ENCODE measurements at regions not wholly inside any gene's neighbourhood (a gene's known extent, or its start where the extent isn't known, plus 50 kb on each side); places are given as distances from the start of the nearest gene placed in this dataset.
"Not testable (repeated sequence)": the region's sequence is repeated elsewhere in the genome, so short reads cannot be mapped to it uniquely, and the experiment has no call there.

DNA sequence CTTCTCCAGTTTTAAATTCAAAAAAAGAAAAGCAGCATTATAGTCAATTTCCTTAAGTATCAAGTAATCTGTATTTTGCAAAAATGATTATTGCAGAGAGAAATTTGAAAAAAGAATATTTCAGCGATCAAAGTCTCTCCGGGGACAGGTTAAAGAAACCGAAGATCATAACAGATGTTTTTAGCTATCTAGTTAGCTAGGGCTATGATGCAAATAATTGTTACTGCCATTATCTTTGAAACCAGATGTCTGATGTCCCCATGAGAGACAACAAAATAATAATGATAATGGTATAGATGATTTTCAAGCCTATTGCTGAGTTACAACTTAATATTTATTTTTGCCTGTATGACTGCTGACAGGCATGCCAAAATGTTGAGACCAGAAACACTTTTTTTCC, 1326.0 kb downstream of the PLA2G4A start:
- no peak for DNase-seq (ENCODE audit: low spot score)

DNA sequence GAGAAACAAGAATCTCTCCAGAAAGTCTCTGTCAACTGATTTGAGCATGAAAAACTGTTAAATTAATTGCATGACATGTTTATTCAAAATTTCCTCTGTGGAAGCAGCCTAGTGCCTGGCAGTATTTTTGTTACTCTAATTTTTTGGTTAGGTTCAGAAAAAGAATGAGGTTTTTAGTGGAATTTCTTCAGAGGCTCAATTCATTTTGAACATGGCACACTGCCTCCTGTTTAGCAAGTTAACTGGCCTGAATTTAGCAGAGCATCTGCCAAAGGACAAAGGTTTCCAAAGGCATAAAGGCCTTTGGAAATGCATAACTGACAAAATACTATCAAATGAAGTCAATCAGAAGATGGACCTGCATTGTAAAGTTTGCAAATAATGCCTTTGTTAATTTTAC, 1326.5 kb downstream of the PLA2G4A start:
- DNase-seq (ENCODE audit: low spot score): no peak

DNA sequence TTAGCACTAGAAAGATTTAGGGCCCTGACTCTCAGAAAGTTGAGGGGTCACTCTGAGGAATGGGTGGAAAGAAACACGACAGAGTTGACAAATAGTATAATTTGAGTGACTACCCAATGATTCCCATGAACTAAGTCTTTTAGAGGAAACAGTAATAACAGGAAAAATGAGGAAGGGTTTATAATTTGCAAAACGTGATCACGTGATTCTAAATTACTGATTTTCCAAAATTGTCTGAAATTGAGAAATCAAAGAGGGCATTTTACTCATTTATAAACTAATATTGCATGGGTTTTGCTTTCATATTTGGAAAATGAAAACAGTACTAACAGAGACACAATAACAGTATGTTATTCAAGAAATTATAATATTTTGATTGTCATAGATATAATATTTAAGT, 1335.7 kb downstream of the PLA2G4A start:
- DNase-seq (ENCODE audit: low spot score): no peak

DNA sequence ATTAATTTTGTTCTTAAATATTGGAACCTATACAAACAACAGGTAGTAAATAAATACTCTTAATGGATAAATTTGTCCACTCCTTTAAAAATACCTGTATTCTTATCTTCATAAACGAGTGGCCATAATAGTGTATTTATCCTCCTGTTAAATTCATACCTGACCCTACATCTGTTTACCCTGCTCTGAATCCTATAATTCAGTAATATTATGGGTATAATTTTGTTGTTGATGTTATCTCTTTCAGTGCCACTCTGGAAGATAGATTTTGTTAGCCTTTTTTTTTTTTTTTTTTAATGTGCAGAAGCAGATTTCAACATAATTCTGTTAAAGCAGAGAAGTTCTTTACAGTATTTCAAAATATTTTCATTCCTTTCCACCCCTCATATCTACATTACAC, 1337.9 kb downstream of the PLA2G4A start:
- DNase-seq (ENCODE audit: low spot score): no peak

DNA sequence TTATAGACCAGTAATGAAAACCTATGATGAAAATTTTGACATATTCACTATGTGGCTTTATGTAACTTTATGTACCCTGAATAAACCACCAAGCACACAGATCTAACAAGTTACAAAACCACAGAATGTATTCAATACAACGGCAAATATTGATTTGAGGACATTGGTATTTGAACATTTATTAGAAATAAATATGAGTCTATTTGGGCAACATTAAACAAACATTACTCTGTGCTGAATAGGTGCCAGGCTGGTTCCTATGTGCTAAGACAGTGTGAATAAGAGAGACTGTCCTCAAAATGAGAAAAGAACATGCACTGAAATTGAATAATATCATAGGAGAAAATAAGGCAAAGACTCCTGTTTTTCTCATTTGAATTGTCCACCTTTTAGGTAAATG, 1341.2 kb downstream of the PLA2G4A start:
- DNase-seq (ENCODE audit: low spot score): no peak

DNA sequence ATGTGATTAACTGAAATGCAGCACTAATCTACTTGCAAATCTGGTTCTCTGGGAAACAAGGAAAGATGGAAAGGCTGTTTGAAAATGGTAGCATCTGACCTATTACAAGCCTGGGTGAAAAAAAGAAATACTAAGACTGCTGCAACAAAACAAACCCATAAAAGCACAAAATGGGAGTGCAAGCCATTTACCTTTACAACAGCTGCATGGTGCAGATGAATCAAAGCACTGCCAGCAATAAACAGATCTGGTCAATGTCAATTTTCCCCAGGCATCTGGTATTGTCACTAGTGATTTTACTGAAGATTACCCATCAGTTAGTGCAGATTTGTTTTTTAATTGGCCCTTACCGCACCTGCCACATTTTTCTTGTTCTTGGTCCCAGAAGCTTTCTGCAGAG, 1341.7 kb downstream of the PLA2G4A start:
- DNase-seq (ENCODE audit: low spot score): no peak

DNA sequence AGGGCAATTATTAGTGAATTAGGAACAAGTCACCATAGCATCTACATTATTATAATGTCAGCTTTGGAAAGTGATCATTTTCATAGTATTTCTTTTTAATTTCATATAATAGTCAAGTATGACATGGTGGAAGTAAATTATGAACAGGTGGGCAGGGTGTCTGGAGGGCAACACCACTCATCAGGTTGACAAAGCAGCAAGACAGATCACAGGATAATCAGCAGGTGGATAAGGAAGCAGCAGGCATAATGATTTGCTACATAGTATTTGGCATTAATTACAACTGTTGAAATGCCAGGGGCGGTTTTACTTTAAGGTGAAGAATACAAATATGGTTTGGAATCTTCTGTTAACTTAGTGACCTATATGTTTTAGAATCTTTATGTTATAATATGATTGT, 1342.2 kb downstream of the PLA2G4A start:
- no peak for DNase-seq (ENCODE audit: low spot score)

DNA sequence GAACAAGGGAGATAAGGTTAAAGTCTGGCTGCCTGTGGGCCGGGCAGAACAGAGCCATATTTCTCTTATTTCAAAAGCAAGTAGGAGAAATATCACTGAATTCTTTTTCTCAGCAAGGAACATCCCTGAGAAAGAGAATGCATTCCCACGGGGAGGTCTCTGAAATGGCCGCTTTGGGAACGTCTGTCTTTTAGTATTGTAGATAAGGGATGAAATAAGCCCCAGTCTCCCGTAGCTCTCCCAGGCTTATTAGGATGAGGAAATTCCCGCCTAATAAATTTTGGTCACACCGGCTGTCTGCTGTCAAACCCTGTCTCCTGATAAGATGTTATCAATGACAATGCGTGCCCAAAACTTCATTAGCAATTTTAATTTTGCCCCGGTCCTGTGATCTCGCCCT, 1353.3 kb downstream of the PLA2G4A start:
- not testable (repeated sequence) for DNase-seq (ENCODE audit: low spot score)

DNA sequence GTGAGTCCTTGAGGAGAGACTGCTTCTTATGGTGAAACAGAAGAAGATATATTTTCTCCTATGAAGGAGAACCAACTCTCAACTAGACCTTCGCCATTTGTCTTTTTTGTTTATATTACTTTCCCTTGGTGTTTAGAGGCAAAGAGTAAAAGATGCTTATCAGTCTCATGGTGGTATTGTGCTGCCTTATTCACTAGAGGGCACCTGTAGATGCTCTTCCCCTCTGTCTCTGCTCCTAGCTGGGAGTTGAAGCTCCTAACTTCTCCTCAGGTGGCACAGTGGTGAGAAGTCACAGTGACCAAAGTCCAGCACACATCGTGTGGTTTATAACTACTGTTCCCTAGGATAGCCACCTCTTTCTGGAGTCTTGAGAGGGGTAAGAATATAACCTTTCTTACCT, 1359.6 kb downstream of the PLA2G4A start:
- no peak for DNase-seq (ENCODE audit: low spot score)

DNA sequence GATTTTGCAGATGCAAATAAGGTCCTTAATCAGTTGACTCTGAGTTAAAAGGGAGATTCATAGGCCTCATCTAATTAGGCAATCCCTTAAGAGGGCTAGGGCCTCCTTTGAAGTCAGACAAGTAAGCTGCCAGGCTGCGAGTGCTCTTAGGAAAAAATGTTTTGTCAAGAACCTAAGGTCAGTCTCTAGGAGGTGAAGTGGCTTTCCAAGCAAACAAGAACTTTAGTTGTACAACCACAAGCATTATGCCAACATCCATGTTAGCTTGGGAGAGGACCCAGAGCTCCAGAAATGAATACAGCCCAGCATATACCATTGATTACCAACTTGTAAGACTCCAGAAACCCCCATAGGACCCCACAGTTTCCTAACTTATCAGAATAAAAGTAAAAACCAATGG, 1366.2 kb downstream of the PLA2G4A start:
- no peak for DNase-seq (ENCODE audit: low spot score)

DNA sequence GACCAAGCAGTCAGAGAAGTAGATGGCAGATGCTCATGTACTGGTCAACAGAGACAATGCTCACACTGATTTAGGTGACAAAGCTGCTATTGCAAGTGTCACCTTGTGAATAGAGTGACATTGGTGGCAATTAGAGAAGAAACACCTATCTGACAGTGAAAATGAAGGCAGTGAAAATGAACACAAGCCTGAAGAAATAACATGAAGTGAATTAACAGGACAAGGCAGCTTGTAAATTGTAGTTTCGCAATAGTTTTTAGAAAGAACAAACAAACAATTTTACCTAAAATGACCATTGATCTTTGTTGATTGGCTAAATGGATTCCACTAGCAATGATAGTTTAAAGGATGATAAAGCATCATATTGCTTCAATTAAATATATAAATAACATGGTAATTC, 1389.5 kb downstream of the PLA2G4A start:
- no peak for DNase-seq (ENCODE audit: low spot score)

DNA sequence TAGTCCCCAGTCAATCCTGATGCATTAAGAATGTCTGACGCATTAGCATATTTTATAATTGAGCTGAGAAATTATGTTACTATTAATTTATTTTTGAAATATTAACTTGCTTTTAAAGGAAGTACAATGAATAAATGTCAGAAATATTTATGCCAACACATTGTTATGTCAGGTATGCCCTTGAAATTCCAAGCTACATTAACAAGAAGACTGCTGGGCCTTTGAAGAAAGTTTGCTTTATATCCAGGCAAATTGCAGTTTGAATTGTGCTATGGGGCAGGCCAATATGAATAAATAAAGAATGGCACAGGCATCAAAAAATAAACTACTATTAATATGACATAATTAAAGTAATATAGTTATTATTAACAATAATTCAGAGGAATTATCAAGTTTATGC, 1391.3 kb downstream of the PLA2G4A start:
- DNase-seq (ENCODE audit: low spot score): no peak

DNA sequence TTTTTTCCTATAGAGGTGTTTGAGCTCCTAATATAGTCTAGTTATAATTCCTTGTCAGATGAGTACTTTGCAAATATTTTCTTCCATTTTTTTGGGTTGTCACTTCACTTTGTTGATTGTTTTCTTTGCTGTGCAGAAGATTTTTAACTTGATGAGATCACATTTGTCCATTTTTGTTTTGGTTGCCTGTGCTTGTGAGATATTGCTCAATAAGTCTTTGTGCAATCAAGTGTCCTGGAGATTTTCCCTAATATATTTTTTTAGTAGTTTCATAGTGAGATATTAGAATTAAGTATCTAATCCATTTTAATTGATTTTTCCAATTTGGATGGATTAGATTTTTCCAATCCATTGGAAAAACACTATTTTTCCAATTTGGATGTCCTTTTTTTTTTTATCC, 1395.5 kb downstream of the PLA2G4A start:
- DNase-seq (ENCODE audit: low spot score): no peak

DNA sequence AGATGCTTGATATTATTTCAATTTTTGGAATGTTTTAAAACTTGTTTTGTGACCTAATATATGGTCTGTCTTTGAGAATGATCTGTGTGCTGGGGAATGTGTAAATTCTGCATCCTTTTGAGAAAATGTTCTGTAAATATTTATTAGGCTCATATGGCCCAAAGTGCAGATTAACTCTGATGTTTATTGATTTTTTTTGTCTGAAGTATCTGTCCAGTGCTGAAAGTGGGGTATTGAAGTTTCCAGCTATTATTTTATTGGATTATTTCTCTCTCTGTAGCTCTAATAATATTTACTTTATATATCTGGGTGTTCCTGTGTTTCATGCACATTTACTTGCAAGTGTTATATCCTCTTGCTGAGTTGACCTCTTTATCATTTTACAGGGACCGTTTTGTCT, 1397.2 kb downstream of the PLA2G4A start:
- DNase-seq (ENCODE audit: low spot score): no peak

DNA sequence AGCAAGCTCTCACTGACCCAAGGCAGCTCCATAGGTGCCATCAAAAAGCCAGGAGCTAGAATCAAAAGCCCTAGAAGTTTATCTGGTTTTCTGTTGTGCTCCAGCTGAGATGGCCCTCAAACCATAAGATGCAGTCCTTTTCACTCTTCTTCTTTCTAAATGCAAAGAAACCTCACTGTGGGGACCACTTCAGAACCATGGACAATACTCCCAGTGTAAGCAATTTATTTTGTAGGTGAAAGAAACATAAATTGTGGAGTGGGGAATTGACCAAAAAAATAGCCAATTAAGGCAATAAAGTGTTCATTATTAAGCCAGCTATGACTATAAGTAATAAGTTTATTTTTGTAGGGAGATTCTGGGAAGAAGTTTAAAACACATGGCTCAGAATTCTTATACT, 1399.9 kb downstream of the PLA2G4A start:
- no peak for DNase-seq (ENCODE audit: low spot score)

DNA sequence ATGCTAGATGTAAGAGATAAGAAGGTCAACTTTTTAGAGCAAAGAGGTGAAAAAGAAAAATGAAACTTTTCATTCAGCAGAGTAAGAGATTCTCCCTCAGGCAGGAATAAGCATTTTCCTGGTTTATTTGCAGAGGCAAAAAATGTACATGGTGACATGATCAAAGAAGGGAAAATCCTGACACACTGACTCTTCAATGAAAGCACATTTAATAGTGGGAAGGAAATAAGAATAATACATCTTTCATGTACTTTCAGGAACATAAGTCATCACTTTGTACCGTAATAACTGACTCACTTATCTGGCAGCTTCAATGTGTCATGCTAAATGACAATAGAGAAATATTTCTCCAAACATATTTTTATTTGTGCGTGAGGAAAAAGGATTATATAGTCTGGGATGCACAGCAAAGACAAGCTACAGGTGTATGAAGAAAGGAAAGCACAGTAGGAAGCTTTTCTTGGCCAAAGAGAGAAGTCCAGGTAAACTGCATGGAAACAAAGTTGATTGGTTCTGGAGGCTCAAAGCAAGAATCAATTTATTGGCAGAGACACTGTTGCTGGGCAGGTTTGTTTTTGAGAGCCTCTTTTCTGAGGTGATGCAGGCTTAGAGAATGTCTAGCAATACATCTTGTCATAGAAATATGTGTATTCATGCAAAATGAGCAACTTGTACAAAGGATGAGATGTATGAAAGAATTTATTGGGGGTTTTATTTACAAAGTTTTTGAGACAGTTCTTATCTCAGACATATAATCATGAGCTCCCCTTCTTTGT, 1409.0 kb downstream of the PLA2G4A start:
- peak; percentile 14 for DNase-seq (ENCODE audit: low spot score)

DNA sequence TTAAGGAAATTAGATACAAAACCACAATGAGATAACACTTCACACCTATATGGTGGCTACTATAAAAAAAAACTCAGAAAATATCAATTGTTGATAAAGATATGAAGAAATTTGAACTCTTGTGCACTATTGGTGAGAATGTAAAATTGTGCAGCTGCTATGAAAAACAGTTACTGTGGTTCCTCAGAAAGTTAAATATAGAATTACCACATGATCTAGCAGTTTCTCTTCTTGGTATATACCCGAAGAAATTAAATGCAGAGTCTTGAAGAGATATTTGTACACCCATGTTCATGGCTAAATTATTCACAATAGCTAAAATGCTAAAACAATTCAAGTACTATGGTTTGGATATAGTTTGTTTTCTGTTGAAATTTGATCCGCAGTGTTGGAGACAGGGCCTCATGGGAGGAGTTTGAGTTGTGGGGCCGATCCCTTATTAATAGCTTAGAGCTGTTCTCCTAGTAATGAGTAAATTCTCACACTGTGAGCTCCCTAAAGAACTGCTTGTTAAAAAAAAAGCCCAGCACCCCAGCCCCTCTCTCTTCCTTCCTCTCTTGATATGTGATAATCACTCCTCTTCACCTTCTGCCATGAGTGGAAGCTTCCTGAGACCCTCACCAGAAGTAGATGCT, 1412.1 kb downstream of the PLA2G4A start:
- DNase-seq (ENCODE audit: low spot score): no peak

DNA sequence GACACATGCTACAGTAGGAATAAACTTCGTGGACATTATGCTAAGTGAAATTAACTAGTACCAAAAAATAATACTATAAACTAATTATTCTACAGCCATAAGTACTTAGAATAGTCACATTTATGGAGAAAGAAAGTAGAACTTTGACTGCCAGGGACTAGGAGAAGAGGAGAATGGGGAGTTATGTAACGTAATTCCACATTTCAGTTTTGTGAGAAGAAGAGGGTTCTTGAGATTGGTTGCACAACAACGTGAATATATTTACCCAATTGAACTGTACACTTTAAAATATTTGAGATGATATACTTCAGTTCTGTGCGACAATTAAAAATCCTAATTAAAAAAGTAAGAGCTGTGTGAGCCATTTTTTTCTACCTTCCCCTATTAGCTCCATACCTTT, 1412.9 kb downstream of the PLA2G4A start:
- no peak for DNase-seq (ENCODE audit: low spot score)

DNA sequence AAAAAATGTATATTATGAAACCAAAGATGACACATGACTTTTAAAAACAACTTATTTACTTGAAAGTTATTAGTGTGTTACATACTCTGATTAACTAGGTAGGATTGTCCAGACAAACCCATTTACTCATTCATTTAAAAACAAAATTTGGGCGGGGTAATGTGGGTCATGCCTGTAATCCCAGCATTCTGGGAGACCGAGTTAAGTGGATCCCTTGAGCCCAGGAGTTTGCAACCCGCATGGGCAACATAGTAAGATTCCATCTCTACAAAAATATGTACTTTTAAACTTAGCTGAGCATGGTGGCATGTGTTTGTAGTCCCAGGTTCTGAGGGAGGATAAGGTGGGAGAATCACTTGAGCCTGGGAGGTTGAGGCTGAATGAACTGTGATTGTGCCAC, 1414.7 kb downstream of the PLA2G4A start:
- no peak for DNase-seq (ENCODE audit: low spot score)

DNA sequence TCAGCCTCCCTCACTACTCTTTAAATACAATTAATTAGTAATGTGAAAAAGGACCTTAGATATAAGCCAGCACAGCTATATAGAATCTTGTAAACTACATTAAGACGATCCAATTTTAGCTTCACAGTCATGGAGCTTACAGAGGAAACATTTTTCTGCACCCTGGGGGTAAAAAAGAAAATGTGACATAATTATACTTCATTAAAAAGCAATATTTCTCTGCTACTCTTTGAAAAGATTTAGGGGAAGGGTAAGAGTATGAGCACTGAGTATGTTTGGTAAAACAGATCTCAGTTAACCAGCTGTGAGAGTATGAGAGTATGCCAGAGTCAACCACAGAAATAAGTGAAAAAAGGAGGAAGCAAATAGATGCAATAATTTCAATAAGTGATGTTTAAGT, 1415.9 kb downstream of the PLA2G4A start:
- no peak for DNase-seq (ENCODE audit: low spot score)

DNA sequence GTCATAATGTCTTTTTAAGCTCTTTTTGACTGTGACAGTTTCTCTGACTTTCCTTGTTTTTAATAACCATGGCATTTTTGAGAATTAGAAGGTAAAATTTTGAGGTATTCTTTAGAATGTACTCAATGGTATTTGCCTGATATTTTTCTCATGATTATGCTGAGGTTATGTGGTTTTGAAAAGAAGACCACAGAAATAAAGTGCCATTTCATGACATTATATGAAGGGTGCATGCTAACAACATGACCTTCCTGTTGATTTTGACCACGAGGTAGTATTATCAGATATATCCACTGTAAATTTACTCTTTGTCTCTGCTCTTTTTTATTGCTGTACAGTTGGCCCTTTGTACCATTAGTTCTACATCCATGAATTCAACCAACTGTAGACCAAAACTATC, 1418.5 kb downstream of the PLA2G4A start:
- DNase-seq (ENCODE audit: low spot score): no peak

DNA sequence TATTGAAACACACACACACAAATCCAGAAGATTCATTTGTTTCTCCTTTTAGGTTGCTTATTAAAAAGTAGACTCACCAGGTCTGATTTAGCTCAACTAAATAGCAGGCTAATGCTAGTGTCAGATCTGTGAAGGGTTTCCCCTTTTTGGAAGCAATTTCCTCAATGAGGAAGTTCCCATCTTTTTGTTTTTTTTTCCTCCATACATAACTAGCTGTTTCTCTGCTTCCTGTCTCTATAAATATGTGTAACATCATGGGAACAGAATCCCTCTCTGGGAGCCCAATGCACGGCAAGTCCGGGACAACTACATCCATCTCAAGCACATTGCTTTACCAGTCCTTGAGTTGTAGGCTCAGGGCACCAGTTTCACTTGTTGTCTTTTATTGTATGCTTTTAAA, 1421.1 kb downstream of the PLA2G4A start:
- peak; percentile 2 for DNase-seq (ENCODE audit: low spot score)

DNA sequence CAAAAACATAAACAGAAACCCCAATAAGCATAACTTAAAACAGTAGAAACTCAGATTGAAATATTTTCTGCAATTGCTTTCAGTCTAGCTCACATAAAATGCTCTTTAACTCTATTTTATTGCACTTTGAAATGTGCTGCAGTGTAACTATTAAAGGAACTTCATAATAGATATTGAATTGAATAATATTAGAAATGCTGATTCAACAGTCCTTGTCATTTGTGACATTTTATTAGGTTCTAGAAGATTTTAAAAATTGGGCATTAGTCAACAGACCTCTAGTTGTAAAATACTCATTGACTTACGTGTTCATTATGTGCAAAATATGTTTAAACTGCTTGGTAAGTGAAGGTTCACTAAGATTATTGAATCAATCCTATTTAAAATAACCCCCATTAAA, 1422.3 kb downstream of the PLA2G4A start:
- no peak for DNase-seq (ENCODE audit: low spot score)

DNA sequence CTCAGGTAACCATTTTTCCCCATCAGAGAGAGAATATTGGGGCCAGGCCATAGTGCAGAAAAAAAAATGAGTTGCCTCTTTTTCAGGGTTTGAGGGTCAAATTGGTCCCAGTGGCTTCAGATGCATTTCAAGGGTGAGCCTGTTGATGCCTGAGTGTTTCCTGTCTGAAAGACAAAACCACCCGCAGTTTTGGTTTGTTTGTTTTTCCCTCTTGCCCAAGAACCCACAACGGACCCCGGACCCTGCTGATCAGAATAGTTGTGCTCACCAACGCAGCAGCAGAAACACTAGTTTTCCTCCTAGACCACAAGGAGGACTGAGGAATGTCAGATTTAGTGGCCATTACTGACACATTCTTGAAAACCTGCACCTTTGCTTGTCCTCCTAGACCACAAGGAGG, 1433.1 kb downstream of the PLA2G4A start:
- no peak for DNase-seq (ENCODE audit: low spot score)

Data from umbilical cord (tissue), 1 donor.